ENCODE measurements at regions not wholly inside any gene's neighbourhood (a gene's known extent, or its start where the extent isn't known, plus 50 kb on each side); places are given as distances from the start of the nearest gene placed in this dataset.

DNA sequence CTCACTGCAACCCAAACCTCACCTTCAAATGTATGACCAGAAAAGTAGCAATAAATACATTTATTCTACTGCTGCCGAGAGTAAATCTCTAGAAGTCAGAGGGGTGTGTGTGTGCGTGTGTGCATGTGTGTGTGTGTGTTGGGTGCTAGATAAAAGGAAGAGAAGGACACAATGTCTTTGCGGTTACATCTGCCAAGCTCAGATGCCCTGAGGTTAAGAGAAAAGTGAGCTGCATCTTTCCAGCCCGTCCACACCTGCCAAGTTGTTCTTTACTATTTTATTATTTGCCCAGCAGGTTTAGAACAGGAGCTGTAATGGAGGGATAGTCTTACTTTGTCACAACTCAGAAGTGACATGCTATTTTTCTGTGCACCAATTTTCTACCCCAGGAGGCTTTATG lies 54.5 kb upstream of the ANKFN1 start:
- TF ChIP-seq CTCF (IDR thresholded peaks at IDR 0.05) (no peak), POLR2AphosphoS5 (IDR thresholded peaks at IDR 0.05) (no peak)
